NCI-H1417 treated with DMSO at 0.1 percent for 48 hours (cell line): ENCODE measurements at regions not wholly inside any gene's neighbourhood (a gene's known extent, or its start where the extent isn't known, plus 50 kb on each side); places are given as distances from the start of the nearest gene placed in this dataset.
"Not testable (repeated sequence)": the region's sequence is repeated elsewhere in the genome, so short reads cannot be mapped to it uniquely, and the experiment has no call there.

Experiments used
- DNase-seq: peaks from one replicate; lab custom pipeline; 2025; lab: John Stamatoyannopoulos, UW

GRCh38 chr6:55955684-55956083, 80.3 kb upstream of the BMP5 start:
- no peak for DNase-seq

GRCh38 chr6:55954436-55954835, 79.0 kb upstream of the BMP5 start:
- no peak for DNase-seq

- no peak for DNase-seq
These were observed 77.9 kb upstream of the BMP5 start for GRCh38 chr6:55953335-55953734.

- DNase-seq: no peak
These were observed 74.9 kb upstream of the BMP5 start for GRCh38 chr6:55950071-55950814.

- no peak for DNase-seq
These were observed 67.9 kb upstream of the BMP5 start for GRCh38 chr6:55943329-55943728.

GRCh38 chr6:55941702-55942101, 66.3 kb upstream of the BMP5 start:
- DNase-seq: no peak

GRCh38 chr6:55937951-55938690, 62.7 kb upstream of the BMP5 start:
- no peak for DNase-seq

GRCh38 chr6:55937261-55937947, 62.0 kb upstream of the BMP5 start:
- DNase-seq: no peak

GRCh38 chr6:55931101-55931500, 55.7 kb upstream of the BMP5 start:
- DNase-seq: no peak

GRCh38 chr6:55927713-55928112, 52.3 kb upstream of the BMP5 start:
- DNase-seq: not testable (repeated sequence)

GRCh38 chr6:55925292-55925691, 49.9 kb upstream of the BMP5 start:
- DNase-seq: no peak
